Sigmoid colon (tissue), 6 donors: ENCODE measurements at regions not wholly inside any gene's neighbourhood (a gene's known extent, or its start where the extent isn't known, plus 50 kb on each side); places are given as distances from the start of the nearest gene placed in this dataset.

Experiments used
- DNase-seq: peaks from one replicate; pipeline ENCODE4 v3.0.0-alpha.2; 2019
- H3K27ac ChIP-seq, 4 donors: fragments of 200-600 bp; sonication (generic); one replicate each; pipeline ENCODE4 v1.5.1; 2016 to 2019; ENCODE audit warnings: mild to moderate bottlenecking in 1 of 4
- H3K27me3 ChIP-seq, 3 donors: fragments of 200-600 bp; sonication (generic); one replicate each; pipeline ENCODE4 v1.5.1; 2019; ENCODE audit warnings: mild to moderate bottlenecking in 1 of 3
- H3K36me3 ChIP-seq, 4 donors: fragments of 200-600 bp; sonication (generic); one replicate each; pipeline ENCODE4 v1.5.1; 2016 to 2019
- H3K4me1 ChIP-seq, 4 donors: fragments of 200-600 bp; sonication (generic); one replicate each; pipeline ENCODE4 v1.5.1; 2017 to 2019
- H3K4me3 ChIP-seq, 4 donors: fragments of 200-600 bp; sonication (generic); one replicate each; pipeline ENCODE4 v1.5.1; 2017 to 2019; ENCODE audit warnings: mild to moderate bottlenecking in 2 of 4, moderate library complexity in 1 of 4
- H3K9me3 ChIP-seq, 4 donors: fragments of 200-600 bp in 3 of 4; sonication (generic) in 3 of 4; one replicate each; pipeline versions ENCODE4 v1.5.1 to v1.6.1; 2013 to 2019
- EP300 ChIP-seq, 4 donors: sonication (generic); formaldehyde crosslinking; IDR thresholded peaks; one replicate each; pipeline ENCODE4 v1.6.1; 2017; ENCODE audit warnings: antibody characterized with exemption in 4 of 4
- POLR2A ChIP-seq, 2 donors: fragments of 450-650 bp; IDR thresholded peaks; one replicate each; pipeline ENCODE4 v1.6.1; 2016; ENCODE audit warnings: antibody characterized with exemption in 2 of 2, mild to moderate bottlenecking in 2 of 2, moderate library complexity in 2 of 2
- POLR2AphosphoS5 ChIP-seq, 4 donors: sonication (generic); formaldehyde crosslinking; IDR thresholded peaks; one replicate each; pipeline ENCODE4 v1.6.1; 2017; ENCODE audit warnings: antibody characterized with exemption in 4 of 4
- WGBS, 2 donors: extraction: QIAGEN DNeasy Blood & Tissue Kit; methylation state at CpG; one replicate each; pipeline ENCODE4 v1.1.7; 2013; 5-methylcytosine and 5-hydroxymethylcytosine counted together
- intact Hi-C: fragments of 100-400 bp; cut with DNase I; formaldehyde crosslinking; loops from one replicate; pipeline ENCODE4 v1.15.1; 2023
- TF ChIP-seq, protein P1 (sequence below), 4 experiments: fragments of 450-650 bp in 3 of 4; fragments of 200-600 bp in 1 of 4; IDR thresholded peaks; one replicate each; pipeline ENCODE4 v1.5.1; 2016 to 2019; ENCODE audit warnings: antibody characterized with exemption in 4 of 4, mild to moderate bottlenecking in 3 of 4, moderate library complexity in 2 of 4
- donor health status: healthy with polysubstance abuse.
- donor health status: healthy.

DNA sequence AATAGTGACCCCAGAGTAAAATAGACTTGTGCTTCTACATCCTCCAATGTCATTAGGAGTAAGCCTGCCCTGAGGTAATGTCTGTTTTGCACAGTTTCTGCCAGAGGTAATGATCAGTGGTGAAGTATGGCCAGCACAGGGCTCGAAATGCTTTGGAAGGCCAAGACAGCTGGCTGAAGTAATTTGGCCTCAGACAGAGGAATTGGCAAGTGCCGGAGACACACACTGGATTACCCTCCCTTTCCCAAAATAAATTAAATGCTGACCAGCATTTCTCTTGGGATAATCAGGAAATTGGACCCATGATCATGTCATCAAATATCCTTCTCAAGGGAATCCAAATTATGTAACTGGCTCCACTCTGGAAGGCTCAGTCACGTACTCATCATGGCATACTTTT lies 379.0 kb upstream of the CHST9 start:
- intact Hi-C loops: no loop called here
- H3K4me1 ChIP-seq: no peaks in the 10 kb centered on the region
- no peaks in the 10 kb centered on the region for H3K36me3 ChIP-seq
- no peak overlapping the region for H3K4me3 ChIP-seq
- no peaks in the 10 kb centered on the region for H3K9me3 ChIP-seq
- no peak for TF ChIP-seq EP300 (IDR thresholded peaks at IDR 0.05)
- TF ChIP-seq POLR2A (IDR thresholded peaks at IDR 0.05): no peak
- TF ChIP-seq, protein P1, sequence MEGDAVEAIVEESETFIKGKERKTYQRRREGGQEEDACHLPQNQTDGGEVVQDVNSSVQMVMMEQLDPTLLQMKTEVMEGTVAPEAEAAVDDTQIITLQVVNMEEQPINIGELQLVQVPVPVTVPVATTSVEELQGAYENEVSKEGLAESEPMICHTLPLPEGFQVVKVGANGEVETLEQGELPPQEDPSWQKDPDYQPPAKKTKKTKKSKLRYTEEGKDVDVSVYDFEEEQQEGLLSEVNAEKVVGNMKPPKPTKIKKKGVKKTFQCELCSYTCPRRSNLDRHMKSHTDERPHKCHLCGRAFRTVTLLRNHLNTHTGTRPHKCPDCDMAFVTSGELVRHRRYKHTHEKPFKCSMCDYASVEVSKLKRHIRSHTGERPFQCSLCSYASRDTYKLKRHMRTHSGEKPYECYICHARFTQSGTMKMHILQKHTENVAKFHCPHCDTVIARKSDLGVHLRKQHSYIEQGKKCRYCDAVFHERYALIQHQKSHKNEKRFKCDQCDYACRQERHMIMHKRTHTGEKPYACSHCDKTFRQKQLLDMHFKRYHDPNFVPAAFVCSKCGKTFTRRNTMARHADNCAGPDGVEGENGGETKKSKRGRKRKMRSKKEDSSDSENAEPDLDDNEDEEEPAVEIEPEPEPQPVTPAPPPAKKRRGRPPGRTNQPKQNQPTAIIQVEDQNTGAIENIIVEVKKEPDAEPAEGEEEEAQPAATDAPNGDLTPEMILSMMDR (IDR thresholded peaks at IDR 0.05): no peak
- TF ChIP-seq POLR2AphosphoS5 (IDR thresholded peaks at IDR 0.05): no peak
- H3K27ac ChIP-seq: no peak overlapping the region
- H3K27me3 ChIP-seq: no peaks in the 10 kb centered on the region
- WGBS, 2 donors: 81 to 83% methylated on average over 3 of the region's 3 CpGs
- DNase-seq: no peak

DNA sequence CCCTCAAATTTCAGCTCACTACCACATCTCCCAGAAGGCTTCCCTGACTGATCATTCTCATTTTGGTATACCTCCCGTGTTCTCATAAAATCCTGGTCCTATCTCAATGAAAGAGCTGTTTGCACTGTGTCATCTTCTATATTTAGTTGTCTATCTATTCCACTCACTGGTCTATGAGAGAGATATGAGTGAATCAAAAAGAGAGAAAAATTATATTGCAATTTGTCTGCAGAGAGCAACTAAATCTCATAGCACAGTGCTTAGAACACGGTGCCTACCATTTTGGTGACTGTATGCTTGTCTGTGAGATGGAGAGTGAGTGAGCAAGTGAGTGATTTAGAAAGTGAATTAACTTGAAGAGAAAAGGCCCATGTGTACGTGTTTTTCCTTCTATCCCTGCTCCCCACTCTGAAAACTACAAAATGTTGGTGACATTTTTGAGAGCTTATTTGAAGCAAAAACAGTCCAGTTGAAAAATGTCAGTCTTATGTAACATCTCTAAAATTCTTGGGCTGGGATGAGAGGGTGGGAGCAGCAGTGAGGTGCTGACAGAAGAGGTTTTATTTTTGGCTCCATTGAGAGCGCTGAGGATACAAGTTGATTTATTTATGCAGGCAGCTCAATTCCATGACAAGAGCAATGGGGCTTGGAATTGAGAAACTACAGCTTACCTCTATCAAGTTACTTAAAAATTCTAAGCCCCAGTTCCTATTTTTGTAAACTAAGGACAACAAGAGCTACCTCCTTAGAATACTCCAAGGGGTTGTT lies 373.5 kb upstream of the CHST9 start:
- Histone ChIP-seq H3K27ac (no peak overlapping the region), H3K36me3 (no peaks in the 10 kb centered on the region), H3K9me3 (no peaks in the 10 kb centered on the region), H3K4me3 (no peak overlapping the region), H3K4me1 (no peaks in the 10 kb centered on the region), H3K27me3 (no peaks in the 10 kb centered on the region)
- 71 to 73% methylated on average over 4 of the region's 4 CpGs for WGBS, 2 donors
- DNase-seq: no peak
- TF ChIP-seq POLR2A (IDR thresholded peaks at IDR 0.05): no peak
- TF ChIP-seq EP300 (IDR thresholded peaks at IDR 0.05): no peak
- no peak for TF ChIP-seq POLR2AphosphoS5 (IDR thresholded peaks at IDR 0.05)
- TF ChIP-seq, protein P1 (IDR thresholded peaks at IDR 0.05): no peak
- intact Hi-C loops: no loop called here

DNA sequence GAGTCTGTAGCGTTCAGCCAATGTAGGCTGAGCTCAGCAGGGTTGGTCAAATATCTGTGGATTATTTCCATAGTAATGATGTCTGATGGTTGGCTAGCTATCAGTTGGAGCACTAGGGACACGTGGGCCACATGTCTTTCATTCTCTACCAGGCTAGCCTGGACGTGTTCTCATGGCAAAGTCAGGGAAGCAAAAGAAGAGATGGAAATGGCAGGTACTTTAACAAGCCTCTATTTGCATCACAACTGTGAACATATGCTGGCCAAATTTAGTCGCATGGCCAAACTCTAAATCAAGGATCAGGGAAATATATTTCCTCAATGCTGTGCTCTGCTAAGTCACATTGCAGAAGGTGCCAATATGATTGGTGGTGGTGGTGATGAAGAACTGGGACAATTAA lies 371.6 kb upstream of the CHST9 start:
- Histone ChIP-seq H3K4me3 (no peak overlapping the region), H3K27me3 (no peaks in the 10 kb centered on the region), H3K36me3 (no peaks in the 10 kb centered on the region), H3K4me1 (no peaks in the 10 kb centered on the region), H3K9me3 (no peaks in the 10 kb centered on the region), H3K27ac (no peak overlapping the region)
- no peak for DNase-seq
- intact Hi-C loops: no loop called here
- 65 to 87% methylated on average over 4 of the region's 4 CpGs for WGBS, 2 donors
- TF ChIP-seq POLR2AphosphoS5 (IDR thresholded peaks at IDR 0.05): no peak
- TF ChIP-seq POLR2A (IDR thresholded peaks at IDR 0.05): no peak
- TF ChIP-seq, protein P1 (IDR thresholded peaks at IDR 0.05): no peak
- no peak for TF ChIP-seq EP300 (IDR thresholded peaks at IDR 0.05)

DNA sequence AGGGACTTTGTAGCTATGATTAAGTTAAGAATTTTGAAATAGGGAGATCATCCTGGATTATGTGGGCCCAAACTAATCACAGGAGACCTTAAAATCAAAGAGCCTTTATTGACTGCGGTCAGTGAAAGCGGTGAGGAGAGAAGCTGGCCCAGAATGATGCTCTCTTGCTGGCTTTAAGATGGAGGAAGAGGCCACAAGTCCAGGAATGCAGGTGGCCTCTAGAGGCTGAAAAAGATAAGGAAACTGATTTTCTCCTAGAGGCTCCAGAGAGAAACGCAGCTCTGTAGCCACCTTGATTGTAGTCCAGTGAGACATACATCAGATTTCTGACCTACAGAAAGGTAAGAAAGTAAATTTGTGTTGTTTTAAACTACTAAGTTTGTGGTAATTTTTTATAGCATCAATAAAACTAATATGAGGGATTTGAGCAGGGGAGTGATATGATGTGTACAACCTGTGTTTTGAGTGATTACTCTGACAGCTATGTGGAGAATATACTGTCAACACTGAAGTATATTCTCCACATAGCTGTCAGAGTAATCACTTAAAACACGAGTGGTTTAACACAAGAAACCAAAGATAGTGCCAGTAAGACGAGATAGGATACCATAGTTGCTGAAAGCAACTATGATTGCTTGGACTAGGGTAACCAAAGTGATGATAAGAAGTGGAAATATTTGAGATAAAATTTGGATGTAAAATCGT lies 364.4 kb upstream of the CHST9 start:
- 73 to 86% methylated on average over 6 of the region's 6 CpGs for WGBS, 2 donors
- Histone ChIP-seq H3K4me1 (no peaks in the 10 kb centered on the region), H3K27me3 (no peaks in the 10 kb centered on the region), H3K9me3 (no peaks in the 10 kb centered on the region), H3K4me3 (no peak overlapping the region), H3K27ac (no peak overlapping the region), H3K36me3 (no peaks in the 10 kb centered on the region)
- no peak for DNase-seq
- TF ChIP-seq POLR2AphosphoS5 (IDR thresholded peaks at IDR 0.05) (no peak), POLR2A (IDR thresholded peaks at IDR 0.05) (no peak), EP300 (IDR thresholded peaks at IDR 0.05) (no peak)
- TF ChIP-seq, protein P1 (IDR thresholded peaks at IDR 0.05): no peak
- intact Hi-C loops: no loop called here
